IMR-90 (cell line): ENCODE measurements at regions not wholly inside any gene's neighbourhood (a gene's known extent, or its start where the extent isn't known, plus 50 kb on each side); places are given as distances from the start of the nearest gene placed in this dataset.
A peak's percentile ranks its signal among the peaks of the same experiment; 100 is the strongest.

Experiments
- BHLHE40 ChIP-seq: fragments of 150-350 bp; IDR thresholded peaks from 2 replicates; pipeline ENCODE4 v1.6.1; 2016; ENCODE audit warnings: mild to moderate bottlenecking, low read depth, low read length
- CEBPB ChIP-seq: IDR thresholded peaks from 2 replicates; pipeline ENCODE4 v1.6.1; 2012; ENCODE audit warnings: low read depth, low read length, improper control_type of control experiment
- CHD1 ChIP-seq: IDR thresholded peaks from 2 replicates; pipeline ENCODE4 v1.6.1; 2012; ENCODE audit warnings: low read depth, low read length, improper control_type of control experiment
- CTCF ChIP-seq: conservative IDR thresholded peaks from 2 replicates; pipeline ENCODE4 v1.5.1; 2012; ENCODE audit warnings: mild to moderate bottlenecking, low read depth, low read length, improper control_type of control experiment
- MAFK ChIP-seq: IDR thresholded peaks from 2 replicates; pipeline ENCODE4 v1.6.1; 2012; ENCODE audit warnings: low read depth, low read length, improper control_type of control experiment
- MAZ ChIP-seq: IDR thresholded peaks from 2 replicates; pipeline ENCODE4 v1.6.1; 2012; ENCODE audit warnings: low read depth, mild to moderate bottlenecking, low read length, improper control_type of control experiment, moderate library complexity, borderline replicate concordance
- MXI1 ChIP-seq: IDR thresholded peaks from 2 replicates; pipeline ENCODE4 v1.6.1; 2012; ENCODE audit warnings: low read depth, mild to moderate bottlenecking, low read length, moderate library complexity, borderline replicate concordance
- POLR2A ChIP-seq: IDR thresholded peaks from 2 replicates; pipeline ENCODE4 v1.6.1; 2012; ENCODE audit warnings: mild to moderate bottlenecking, low read depth, low read length
- RAD21 ChIP-seq: IDR thresholded peaks from 2 replicates; pipeline ENCODE4 v1.6.1; 2012; ENCODE audit warnings: low read length, improper control_type of control experiment
- RCOR1 ChIP-seq: IDR thresholded peaks from 2 replicates; pipeline ENCODE4 v1.6.1; 2012; ENCODE audit warnings: mild to moderate bottlenecking, low read length, improper control_type of control experiment; ENCODE audit not compliant: insufficient replicate concordance
- RFX5 ChIP-seq: IDR thresholded peaks from 2 replicates; pipeline ENCODE4 v1.8.0; 2012; ENCODE audit warnings: low read depth, mild to moderate bottlenecking, low read length, moderate library complexity
- USF2 ChIP-seq: fragments of 150-350 bp; IDR thresholded peaks from 2 replicates; pipeline ENCODE4 v1.6.1; 2017; ENCODE audit warnings: mild to moderate bottlenecking, antibody characterized with exemption, low read length, low read depth

- no peak for TF ChIP-seq CTCF
- TF ChIP-seq MAFK: no peak
- no peak for TF ChIP-seq POLR2A
- no peak for TF ChIP-seq MXI1
- TF ChIP-seq CEBPB: peak; percentile 60
- TF ChIP-seq USF2: no peak
- no peak for TF ChIP-seq RFX5
- TF ChIP-seq RAD21: no peak
- no peak for TF ChIP-seq CHD1
- no peak for TF ChIP-seq MAZ
- TF ChIP-seq BHLHE40: no peak
- no peak for TF ChIP-seq RCOR1
These were observed 931.4 kb upstream of the ADGRL2 start for GRCh38 chr1:80869299-80869698.
